ENCODE measurements at regions not wholly inside any gene's neighbourhood (a gene's known extent, or its start where the extent isn't known, plus 50 kb on each side); places are given as distances from the start of the nearest gene placed in this dataset.
"Not testable (repeated sequence)": the region's sequence is repeated elsewhere in the genome, so short reads cannot be mapped to it uniquely, and the experiment has no call there.

GRCh38 chr11:55431541-55431940 lies 63.8 kb downstream of the OR4A15 start:
- DNase-seq (ENCODE audit: low read depth) = not testable (repeated sequence)

GRCh38 chr11:55457641-55458040 lies 89.9 kb downstream of the OR4A15 start:
- DNase-seq (ENCODE audit: low read depth) = peak; percentile 0

- not testable (repeated sequence) for DNase-seq (ENCODE audit: low read depth)
Observed at GRCh38 chr11:55459871-55460270, 92.1 kb downstream of the OR4A15 start.

- DNase-seq (ENCODE audit: low read depth) = no peak
Observed at GRCh38 chr11:55474321-55474720, 79.9 kb upstream of the OR4C15 start.

- DNase-seq (ENCODE audit: low read depth) = no peak
Observed at GRCh38 chr11:55481416-55481815, 72.9 kb upstream of the OR4C15 start.

GRCh38 chr11:55497068-55497467 lies 57.2 kb upstream of the OR4C15 start:
- no peak for DNase-seq (ENCODE audit: low read depth)

GRCh38 chr11:55501014-55501413 lies 53.3 kb upstream of the OR4C15 start:
- no peak for DNase-seq (ENCODE audit: low read depth)

GRCh38 chr11:55503449-55503848 lies 50.8 kb upstream of the OR4C15 start:
- DNase-seq (ENCODE audit: low read depth) = no peak

All from iris pigment epithelial cell (primary cell).